ENCODE measurements at regions not wholly inside any gene's neighbourhood (a gene's known extent, or its start where the extent isn't known, plus 50 kb on each side); places are given as distances from the start of the nearest gene placed in this dataset.

DNA sequence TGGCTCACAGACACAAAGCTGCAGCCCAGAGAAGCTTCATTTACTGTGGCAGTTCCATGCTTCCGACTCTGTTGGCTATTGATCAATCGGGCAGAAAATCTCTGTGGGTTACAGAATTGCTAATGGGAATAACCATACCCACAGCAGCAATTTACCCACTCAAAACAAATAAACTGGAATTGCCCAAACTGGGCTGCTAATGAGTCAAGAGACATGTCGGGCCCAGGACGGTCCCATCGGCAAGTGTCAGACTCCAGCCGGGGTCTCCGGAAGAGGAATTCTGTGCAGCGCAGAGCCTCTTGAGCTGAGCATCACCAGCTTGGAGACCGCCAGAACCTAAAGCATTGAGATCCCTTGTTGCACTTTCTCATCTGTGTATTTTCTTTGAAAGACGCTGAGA is 67.8 kb downstream of the TMEM18 start:
- TF ChIP-seq, protein P1, sequence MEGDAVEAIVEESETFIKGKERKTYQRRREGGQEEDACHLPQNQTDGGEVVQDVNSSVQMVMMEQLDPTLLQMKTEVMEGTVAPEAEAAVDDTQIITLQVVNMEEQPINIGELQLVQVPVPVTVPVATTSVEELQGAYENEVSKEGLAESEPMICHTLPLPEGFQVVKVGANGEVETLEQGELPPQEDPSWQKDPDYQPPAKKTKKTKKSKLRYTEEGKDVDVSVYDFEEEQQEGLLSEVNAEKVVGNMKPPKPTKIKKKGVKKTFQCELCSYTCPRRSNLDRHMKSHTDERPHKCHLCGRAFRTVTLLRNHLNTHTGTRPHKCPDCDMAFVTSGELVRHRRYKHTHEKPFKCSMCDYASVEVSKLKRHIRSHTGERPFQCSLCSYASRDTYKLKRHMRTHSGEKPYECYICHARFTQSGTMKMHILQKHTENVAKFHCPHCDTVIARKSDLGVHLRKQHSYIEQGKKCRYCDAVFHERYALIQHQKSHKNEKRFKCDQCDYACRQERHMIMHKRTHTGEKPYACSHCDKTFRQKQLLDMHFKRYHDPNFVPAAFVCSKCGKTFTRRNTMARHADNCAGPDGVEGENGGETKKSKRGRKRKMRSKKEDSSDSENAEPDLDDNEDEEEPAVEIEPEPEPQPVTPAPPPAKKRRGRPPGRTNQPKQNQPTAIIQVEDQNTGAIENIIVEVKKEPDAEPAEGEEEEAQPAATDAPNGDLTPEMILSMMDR (IDR thresholded peaks at IDR 0.05), result no peak
- H3K27me3 Mint-ChIP-seq, result peaks cover 4% of the 10 kb centered on the region
- Histone ChIP-seq H3K27me3 (ENCODE audit: control insufficient read depth in 1 of 2, insufficient read depth in 2 of 2, low read length in 2 of 2) (peaks cover 0 to 3% of the 10 kb centered on the region in 2 experiments), H3K36me3 (ENCODE audit: insufficient read depth, low read length) (no peaks in the 10 kb centered on the region), H3K27ac (ENCODE audit: low read depth in 1 of 2, low read length in 2 of 2) (no peak overlapping the region), H3K4me3 (ENCODE audit: low read length) (no peak overlapping the region), H3K9me3 (ENCODE audit: control insufficient read depth in 1 of 2, insufficient read depth in 1 of 2, low read length in 2 of 2) (peaks cover 0 to 7% of the 10 kb centered on the region in 2 experiments), H3K4me1 (ENCODE audit: insufficient read depth, low read length) (no peaks in the 10 kb centered on the region)
- ATAC-seq (ENCODE audit: poor library complexity) (no peak), DNase-seq (no peak)
- H3K36me3 Mint-ChIP-seq (ENCODE audit: low read depth), result no peaks in the 10 kb centered on the region
- ChIA-PET CTCF (no interaction called here), POLR2A (interaction anchor here (0.7 kb wide), 1 partner anchor 26 kb away, joined by 3 read pairs; no protein-coding TSS in a partner anchor)
- H3K4me3 Mint-ChIP-seq, result no peak overlapping the region
- H3K9me3 Mint-ChIP-seq, result no peaks in the 10 kb centered on the region
- H3K4me1 Mint-ChIP-seq (ENCODE audit: low read depth), result no peaks in the 10 kb centered on the region
- intact Hi-C loops (cut with DNase I, micrococcal nuclease), result no loop called here
- H3K27ac Mint-ChIP-seq, result no peak overlapping the region

DNA sequence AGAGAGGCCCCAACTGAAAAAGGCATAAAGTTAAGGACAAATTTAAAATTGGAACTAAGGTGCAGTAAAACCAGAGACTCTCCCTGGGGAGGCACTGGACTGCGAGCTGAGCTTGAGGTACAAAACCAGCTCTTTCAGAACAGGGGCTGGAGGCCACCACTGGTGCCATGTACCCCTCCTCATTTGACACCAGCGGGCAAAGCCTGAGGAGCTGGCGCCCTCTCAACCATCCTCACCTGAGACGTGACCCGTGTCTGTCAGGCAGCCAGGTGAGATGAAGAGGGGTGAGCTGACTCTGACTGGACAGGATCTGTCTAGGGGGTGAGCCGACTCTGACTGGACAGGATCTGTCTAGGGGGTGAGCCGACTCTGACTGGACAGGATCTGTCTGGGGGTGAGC is 68.5 kb downstream of the TMEM18 start:
- H3K4me3 Mint-ChIP-seq, result no peak overlapping the region
- no peaks in the 10 kb centered on the region for H3K4me1 Mint-ChIP-seq (ENCODE audit: low read depth)
- intact Hi-C loops (cut with DNase I, micrococcal nuclease), result no loop called here
- peaks cover 0 to 13% of the 10 kb centered on the region in 2 experiments for H3K9me3 ChIP-seq (ENCODE audit: control insufficient read depth in 1 of 2, insufficient read depth in 1 of 2, low read length in 2 of 2)
- H3K9me3 Mint-ChIP-seq, result no peaks in the 10 kb centered on the region
- CTCF ChIA-PET, result no interaction called here
- no peak overlapping the region for H3K4me3 ChIP-seq (ENCODE audit: low read length)
- H3K27me3 ChIP-seq (ENCODE audit: control insufficient read depth in 1 of 2, insufficient read depth in 2 of 2, low read length in 2 of 2), result peaks cover 0 to 3% of the 10 kb centered on the region in 2 experiments
- peaks cover under 1% of the 10 kb centered on the region for H3K27me3 Mint-ChIP-seq
- TF ChIP-seq, protein P1 (IDR thresholded peaks at IDR 0.05), result no peak
- no peak for DNase-seq
- POLR2A ChIA-PET, result interaction anchor here (0.7 kb wide), 1 partner anchor 27 kb away, joined by 3 read pairs; no protein-coding TSS in a partner anchor
- no peak overlapping the region for H3K27ac Mint-ChIP-seq
- H3K4me1 ChIP-seq (ENCODE audit: insufficient read depth, low read length), result no peaks in the 10 kb centered on the region
- no peaks in the 10 kb centered on the region for H3K36me3 Mint-ChIP-seq (ENCODE audit: low read depth)
- no peak for ATAC-seq (ENCODE audit: poor library complexity)
- no peak overlapping the region for H3K27ac ChIP-seq (ENCODE audit: low read depth in 1 of 2, low read length in 2 of 2)
- H3K36me3 ChIP-seq (ENCODE audit: insufficient read depth, low read length), result no peaks in the 10 kb centered on the region

DNA sequence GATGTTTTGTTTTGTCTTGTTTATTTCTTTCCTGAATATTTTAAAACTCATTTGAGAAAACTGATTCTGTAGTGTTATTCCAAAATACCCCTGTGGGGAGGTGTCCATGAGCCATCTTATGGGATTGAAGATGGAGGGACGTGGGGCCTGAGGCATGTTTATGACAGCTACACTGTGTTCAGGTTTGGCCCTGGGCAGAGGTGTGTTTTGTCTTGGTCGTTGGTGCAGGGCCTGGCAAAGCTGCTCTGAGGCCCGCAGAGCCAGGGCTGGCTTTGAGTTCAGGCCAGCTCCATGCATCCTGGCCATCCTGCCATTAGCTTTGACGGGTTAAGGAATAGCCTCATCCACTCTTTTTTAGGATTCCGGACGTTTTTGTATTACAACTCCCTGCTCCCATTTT is 68.9 kb downstream of the TMEM18 start:
- Mint-ChIP-seq H3K9me3 (no peaks in the 10 kb centered on the region), H3K4me1 (ENCODE audit: low read depth) (no peaks in the 10 kb centered on the region), H3K36me3 (ENCODE audit: low read depth) (no peaks in the 10 kb centered on the region), H3K27ac (no peak overlapping the region), H3K27me3 (no peaks in the 10 kb centered on the region), H3K4me3 (no peak overlapping the region)
- Histone ChIP-seq H3K36me3 (ENCODE audit: insufficient read depth, low read length) (no peaks in the 10 kb centered on the region), H3K4me1 (ENCODE audit: insufficient read depth, low read length) (no peaks in the 10 kb centered on the region), H3K9me3 (ENCODE audit: control insufficient read depth in 1 of 2, insufficient read depth in 1 of 2, low read length in 2 of 2) (peaks cover 0 to 14% of the 10 kb centered on the region in 2 experiments), H3K27ac (ENCODE audit: low read depth in 1 of 2, low read length in 2 of 2) (no peak overlapping the region), H3K4me3 (ENCODE audit: low read length) (no peak overlapping the region), H3K27me3 (ENCODE audit: control insufficient read depth in 1 of 2, insufficient read depth in 2 of 2, low read length in 2 of 2) (peaks cover 0 to 3% of the 10 kb centered on the region in 2 experiments)
- ChIA-PET POLR2A (no interaction called here), CTCF (no interaction called here)
- DNase-seq, result no peak
- no peak for ATAC-seq (ENCODE audit: poor library complexity)
- TF ChIP-seq, protein P1 (IDR thresholded peaks at IDR 0.05), result no peak
- intact Hi-C loops (cut with DNase I, micrococcal nuclease), result no loop called here

Data from CD4-positive, alpha-beta T cell (primary cell).